ENCODE measurements at regions not wholly inside any gene's neighbourhood (a gene's known extent, or its start where the extent isn't known, plus 50 kb on each side); places are given as distances from the start of the nearest gene placed in this dataset.

DNA sequence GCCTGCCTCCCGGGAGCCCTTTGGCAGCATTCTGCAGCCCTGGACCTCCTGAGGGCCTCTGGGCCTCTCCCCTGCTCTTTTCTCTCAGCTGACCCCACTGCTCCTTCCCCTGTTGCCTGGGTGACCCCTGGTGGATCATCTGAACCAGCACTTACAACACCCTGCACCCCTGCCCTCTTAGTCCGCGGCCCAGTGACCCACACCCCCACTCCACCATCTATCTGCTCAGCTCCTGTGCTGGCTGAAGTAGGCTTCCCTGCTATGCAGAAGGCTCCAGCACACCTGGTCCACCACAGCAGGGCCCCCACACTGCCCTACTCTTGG lies 74.0 kb downstream of the DMRTA2 start:
- no peak for TF ChIP-seq ARNTL (CRISPR knock-in tag; IDR thresholded peaks at IDR 0.05; ENCODE audit: borderline replicate concordance, low read depth)
- TF ChIP-seq, protein P1, sequence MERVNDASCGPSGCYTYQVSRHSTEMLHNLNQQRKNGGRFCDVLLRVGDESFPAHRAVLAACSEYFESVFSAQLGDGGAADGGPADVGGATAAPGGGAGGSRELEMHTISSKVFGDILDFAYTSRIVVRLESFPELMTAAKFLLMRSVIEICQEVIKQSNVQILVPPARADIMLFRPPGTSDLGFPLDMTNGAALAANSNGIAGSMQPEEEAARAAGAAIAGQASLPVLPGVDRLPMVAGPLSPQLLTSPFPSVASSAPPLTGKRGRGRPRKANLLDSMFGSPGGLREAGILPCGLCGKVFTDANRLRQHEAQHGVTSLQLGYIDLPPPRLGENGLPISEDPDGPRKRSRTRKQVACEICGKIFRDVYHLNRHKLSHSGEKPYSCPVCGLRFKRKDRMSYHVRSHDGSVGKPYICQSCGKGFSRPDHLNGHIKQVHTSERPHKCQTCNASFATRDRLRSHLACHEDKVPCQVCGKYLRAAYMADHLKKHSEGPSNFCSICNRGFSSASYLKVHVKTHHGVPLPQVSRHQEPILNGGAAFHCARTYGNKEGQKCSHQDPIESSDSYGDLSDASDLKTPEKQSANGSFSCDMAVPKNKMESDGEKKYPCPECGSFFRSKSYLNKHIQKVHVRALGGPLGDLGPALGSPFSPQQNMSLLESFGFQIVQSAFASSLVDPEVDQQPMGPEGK (CRISPR knock-in tag; IDR thresholded peaks at IDR 0.05; ENCODE audit: borderline replicate concordance): no peak
